Hepatocyte (in vitro differentiated cells): ENCODE measurements at regions not wholly inside any gene's neighbourhood (a gene's known extent, or its start where the extent isn't known, plus 50 kb on each side); places are given as distances from the start of the nearest gene placed in this dataset.

Experiments used
- EZH2 ChIP-seq: fragments of 200-600 bp; sonication (generic); IDR thresholded peaks from 2 replicates; pipeline ENCODE4 v1.6.1; 2016; ENCODE audit warnings: antibody characterized with exemption, mild to moderate bottlenecking, borderline replicate concordance
- TF ChIP-seq, protein P1 (sequence below): fragments of 200-600 bp; sonication (generic); IDR thresholded peaks from 2 replicates; pipeline ENCODE4 v1.5.1; 2016; ENCODE audit warnings: antibody characterized with exemption, mild to moderate bottlenecking; ENCODE audit not compliant: poor library complexity

DNA sequence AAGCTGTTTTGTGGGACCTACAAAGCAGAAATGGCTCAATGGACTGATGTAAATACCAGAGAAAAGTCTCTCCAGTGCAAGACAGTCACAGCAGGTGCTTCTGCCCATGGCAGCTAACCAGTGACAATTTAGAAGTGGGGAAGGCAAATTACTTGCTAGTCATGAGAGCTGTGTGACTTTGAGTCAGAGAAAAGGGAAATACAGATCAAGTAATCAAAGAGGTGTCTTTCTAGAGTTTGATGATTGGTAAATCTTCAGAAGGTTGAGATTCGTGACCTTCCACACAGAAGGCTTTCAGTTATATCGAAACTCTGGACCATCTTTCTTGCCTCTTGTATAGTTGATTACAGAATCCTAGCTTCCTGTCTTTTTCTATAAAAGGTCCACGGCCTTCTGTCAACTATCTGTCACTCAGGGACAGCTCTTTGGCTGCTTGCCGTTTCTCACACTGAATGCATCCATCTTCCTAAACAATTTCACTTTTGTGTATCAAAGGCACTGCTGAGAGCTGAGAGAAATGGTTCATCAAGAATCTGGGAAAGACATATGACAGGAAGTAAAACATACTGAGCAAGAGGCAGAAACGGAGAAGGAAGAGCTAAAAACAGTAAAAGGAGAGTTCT, 993.9 kb upstream of the ACO1 start:
- no peak for TF ChIP-seq EZH2
- TF ChIP-seq, protein P1, sequence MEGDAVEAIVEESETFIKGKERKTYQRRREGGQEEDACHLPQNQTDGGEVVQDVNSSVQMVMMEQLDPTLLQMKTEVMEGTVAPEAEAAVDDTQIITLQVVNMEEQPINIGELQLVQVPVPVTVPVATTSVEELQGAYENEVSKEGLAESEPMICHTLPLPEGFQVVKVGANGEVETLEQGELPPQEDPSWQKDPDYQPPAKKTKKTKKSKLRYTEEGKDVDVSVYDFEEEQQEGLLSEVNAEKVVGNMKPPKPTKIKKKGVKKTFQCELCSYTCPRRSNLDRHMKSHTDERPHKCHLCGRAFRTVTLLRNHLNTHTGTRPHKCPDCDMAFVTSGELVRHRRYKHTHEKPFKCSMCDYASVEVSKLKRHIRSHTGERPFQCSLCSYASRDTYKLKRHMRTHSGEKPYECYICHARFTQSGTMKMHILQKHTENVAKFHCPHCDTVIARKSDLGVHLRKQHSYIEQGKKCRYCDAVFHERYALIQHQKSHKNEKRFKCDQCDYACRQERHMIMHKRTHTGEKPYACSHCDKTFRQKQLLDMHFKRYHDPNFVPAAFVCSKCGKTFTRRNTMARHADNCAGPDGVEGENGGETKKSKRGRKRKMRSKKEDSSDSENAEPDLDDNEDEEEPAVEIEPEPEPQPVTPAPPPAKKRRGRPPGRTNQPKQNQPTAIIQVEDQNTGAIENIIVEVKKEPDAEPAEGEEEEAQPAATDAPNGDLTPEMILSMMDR: no peak
